ENCODE measurements at regions not wholly inside any gene's neighbourhood (a gene's known extent, or its start where the extent isn't known, plus 50 kb on each side); places are given as distances from the start of the nearest gene placed in this dataset.

DNA sequence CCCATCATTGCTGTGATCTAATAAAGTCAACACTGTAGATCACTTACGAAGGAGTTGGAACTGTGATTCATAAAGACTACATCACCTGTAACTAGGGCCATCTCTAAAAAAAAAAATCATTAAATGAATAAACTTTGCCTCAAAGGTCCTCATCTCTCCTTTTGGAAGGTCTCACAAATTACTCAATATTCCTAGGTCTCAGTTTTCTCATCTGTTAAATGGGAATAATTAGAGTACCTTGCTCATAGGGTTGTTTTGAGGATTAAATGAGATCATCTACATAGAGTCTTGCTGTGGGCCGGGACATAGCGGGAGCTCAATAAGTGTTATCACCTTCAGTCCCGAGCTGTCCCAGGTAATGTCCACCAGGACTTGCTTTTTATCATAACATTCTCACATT is 335.1 kb upstream of the PROK2 start:
- peaks cover 0 to 2% (median 0%) of the 10 kb centered on the region in 5 donors for H3K4me1 ChIP-seq (ENCODE audit: control insufficient read depth in 5 of 5, insufficient read depth in 5 of 5, low read length in 5 of 5)
- no peaks in the 10 kb centered on the region for H3K36me3 ChIP-seq (ENCODE audit: control insufficient read depth in 4 of 4, insufficient read depth in 4 of 4, low read length in 4 of 4)
- no peak overlapping the region for H3K27ac ChIP-seq (ENCODE audit: low read depth in 1 of 2, low read length in 1 of 2)
- 95 to 97% methylated on average over 4 of the region's 4 CpGs for WGBS, 2 donors
- no peak overlapping the region for H3K4me3 ChIP-seq
- DNase-seq (no peak), ATAC-seq (ENCODE audit: insufficient read depth, low FRiP score) (no peak)
- peaks cover 0 to 3% (median 0%) of the 10 kb centered on the region in 4 donors for H3K9me3 ChIP-seq (ENCODE audit: control insufficient read depth in 4 of 4, insufficient read depth in 3 of 4, low read length in 3 of 4)
- no peaks in the 10 kb centered on the region for H3K27me3 ChIP-seq (ENCODE audit: control insufficient read depth in 3 of 3, insufficient read depth in 3 of 3, low read length in 2 of 3)
- TF ChIP-seq, protein P1, sequence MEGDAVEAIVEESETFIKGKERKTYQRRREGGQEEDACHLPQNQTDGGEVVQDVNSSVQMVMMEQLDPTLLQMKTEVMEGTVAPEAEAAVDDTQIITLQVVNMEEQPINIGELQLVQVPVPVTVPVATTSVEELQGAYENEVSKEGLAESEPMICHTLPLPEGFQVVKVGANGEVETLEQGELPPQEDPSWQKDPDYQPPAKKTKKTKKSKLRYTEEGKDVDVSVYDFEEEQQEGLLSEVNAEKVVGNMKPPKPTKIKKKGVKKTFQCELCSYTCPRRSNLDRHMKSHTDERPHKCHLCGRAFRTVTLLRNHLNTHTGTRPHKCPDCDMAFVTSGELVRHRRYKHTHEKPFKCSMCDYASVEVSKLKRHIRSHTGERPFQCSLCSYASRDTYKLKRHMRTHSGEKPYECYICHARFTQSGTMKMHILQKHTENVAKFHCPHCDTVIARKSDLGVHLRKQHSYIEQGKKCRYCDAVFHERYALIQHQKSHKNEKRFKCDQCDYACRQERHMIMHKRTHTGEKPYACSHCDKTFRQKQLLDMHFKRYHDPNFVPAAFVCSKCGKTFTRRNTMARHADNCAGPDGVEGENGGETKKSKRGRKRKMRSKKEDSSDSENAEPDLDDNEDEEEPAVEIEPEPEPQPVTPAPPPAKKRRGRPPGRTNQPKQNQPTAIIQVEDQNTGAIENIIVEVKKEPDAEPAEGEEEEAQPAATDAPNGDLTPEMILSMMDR (IDR thresholded peaks at IDR 0.05; ENCODE audit: control extremely low read depth, extremely low read depth), result no peak
- H3K9ac ChIP-seq (ENCODE audit: insufficient read depth in 1 of 2, low read length in 2 of 2), result no peak overlapping the region

DNA sequence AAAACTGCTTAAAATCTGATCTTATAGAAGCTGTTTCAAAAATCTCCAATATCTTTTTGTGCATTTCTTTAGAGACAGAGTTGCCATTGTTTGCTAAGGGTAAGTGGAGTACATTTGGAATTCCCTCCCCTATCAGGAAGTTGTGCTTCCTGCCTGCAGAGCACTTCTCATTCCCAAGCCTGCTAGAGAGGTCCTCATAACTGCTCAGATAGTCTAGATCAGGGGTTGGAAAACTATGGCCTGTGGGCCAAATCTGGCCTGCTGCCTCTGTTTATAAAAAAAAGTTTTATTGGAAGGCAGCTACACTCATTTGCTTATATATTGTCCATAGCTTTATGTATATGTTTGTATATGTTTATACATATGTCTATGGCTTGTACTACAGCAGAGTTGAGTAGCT is 333.7 kb upstream of the PROK2 start:
- Histone ChIP-seq H3K9me3 (ENCODE audit: control insufficient read depth in 4 of 4, insufficient read depth in 3 of 4, low read length in 3 of 4) (peaks cover 0 to 3% (median 0%) of the 10 kb centered on the region in 4 donors), H3K27ac (ENCODE audit: low read depth in 1 of 2, low read length in 1 of 2) (no peak overlapping the region), H3K36me3 (ENCODE audit: control insufficient read depth in 4 of 4, insufficient read depth in 4 of 4, low read length in 4 of 4) (no peaks in the 10 kb centered on the region), H3K27me3 (ENCODE audit: control insufficient read depth in 3 of 3, insufficient read depth in 3 of 3, low read length in 2 of 3) (no peaks in the 10 kb centered on the region), H3K4me3 (no peak overlapping the region), H3K9ac (ENCODE audit: insufficient read depth in 1 of 2, low read length in 2 of 2) (no peak overlapping the region), H3K4me1 (ENCODE audit: control insufficient read depth in 5 of 5, insufficient read depth in 5 of 5, low read length in 5 of 5) (peaks cover 0 to 1% (median 0%) of the 10 kb centered on the region in 5 donors)
- DNase-seq (peak; percentile 34 to 70 (median 55)), ATAC-seq (ENCODE audit: insufficient read depth, low FRiP score) (no peak)
- TF ChIP-seq, protein P1 (IDR thresholded peaks at IDR 0.05; ENCODE audit: control extremely low read depth, extremely low read depth), result no peak

DNA sequence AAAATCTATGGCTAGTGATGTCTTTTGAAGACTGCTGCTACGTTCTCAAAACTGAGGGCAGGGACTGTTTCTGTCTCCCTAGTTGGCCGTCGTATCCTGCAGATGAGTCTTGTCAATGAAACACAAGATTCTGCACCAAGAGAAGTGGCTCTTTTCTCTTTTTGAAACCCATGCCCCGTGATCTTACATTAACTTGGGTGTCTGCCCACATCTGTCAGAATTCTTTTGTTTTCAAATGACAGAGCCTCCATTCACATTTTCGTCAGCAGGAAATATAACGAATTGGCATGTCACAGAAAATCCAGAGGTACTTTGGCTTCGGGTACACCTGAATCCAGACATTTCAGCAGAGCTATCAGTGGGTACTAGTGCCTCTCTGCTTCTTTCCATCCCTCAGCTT is 331.3 kb upstream of the PROK2 start:
- no peak overlapping the region for H3K4me3 ChIP-seq
- DNase-seq (no peak), ATAC-seq (ENCODE audit: insufficient read depth, low FRiP score) (no peak)
- H3K36me3 ChIP-seq (ENCODE audit: control insufficient read depth in 4 of 4, insufficient read depth in 4 of 4, low read length in 4 of 4), result no peaks in the 10 kb centered on the region
- no peak overlapping the region for H3K27ac ChIP-seq (ENCODE audit: low read depth in 1 of 2, low read length in 1 of 2)
- TF ChIP-seq, protein P1 (IDR thresholded peaks at IDR 0.05; ENCODE audit: control extremely low read depth, extremely low read depth), result no peak
- 87 to 90% methylated on average over 7 of the region's 7 CpGs for WGBS, 2 donors
- no peak overlapping the region for H3K9ac ChIP-seq (ENCODE audit: insufficient read depth in 1 of 2, low read length in 2 of 2)
- peaks cover 0 to 6% (median 0%) of the 10 kb centered on the region in 5 donors for H3K4me1 ChIP-seq (ENCODE audit: control insufficient read depth in 5 of 5, insufficient read depth in 5 of 5, low read length in 5 of 5)
- H3K9me3 ChIP-seq (ENCODE audit: control insufficient read depth in 4 of 4, insufficient read depth in 3 of 4, low read length in 3 of 4), result peaks cover 0 to 3% (median 0%) of the 10 kb centered on the region in 4 donors
- H3K27me3 ChIP-seq (ENCODE audit: control insufficient read depth in 3 of 3, insufficient read depth in 3 of 3, low read length in 2 of 3), result peaks cover 0 to 2% (median 0%) of the 10 kb centered on the region in 3 donors

DNA sequence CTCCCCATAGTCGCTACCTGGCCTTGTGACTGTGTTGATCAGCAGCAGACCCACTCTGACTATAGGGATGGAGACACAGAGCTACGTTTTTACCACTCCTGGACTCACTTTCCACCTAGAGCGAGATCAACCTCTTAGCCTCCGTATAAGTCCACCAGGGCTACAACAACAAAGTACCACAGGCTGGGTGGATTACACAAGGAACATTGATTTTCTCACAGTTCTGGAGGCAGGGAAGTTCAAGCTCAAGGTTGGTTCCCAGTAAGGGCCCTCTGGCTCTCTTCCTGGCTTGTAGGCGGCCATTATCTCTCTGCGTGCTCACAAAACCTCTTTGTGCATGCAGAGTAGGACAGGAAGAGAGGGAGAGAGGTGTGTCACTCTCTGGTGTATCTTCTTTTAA is 330.4 kb upstream of the PROK2 start:
- Histone ChIP-seq H3K4me3 (no peak overlapping the region), H3K36me3 (ENCODE audit: control insufficient read depth in 4 of 4, insufficient read depth in 4 of 4, low read length in 4 of 4) (no peaks in the 10 kb centered on the region), H3K27me3 (ENCODE audit: control insufficient read depth in 3 of 3, insufficient read depth in 3 of 3, low read length in 2 of 3) (peaks cover 0 to 2% (median 0%) of the 10 kb centered on the region in 3 donors), H3K27ac (ENCODE audit: low read depth in 1 of 2, low read length in 1 of 2) (no peak overlapping the region), H3K9ac (ENCODE audit: insufficient read depth in 1 of 2, low read length in 2 of 2) (no peak overlapping the region), H3K9me3 (ENCODE audit: control insufficient read depth in 4 of 4, insufficient read depth in 3 of 4, low read length in 3 of 4) (peaks cover 0 to 3% (median 0%) of the 10 kb centered on the region in 4 donors), H3K4me1 (ENCODE audit: control insufficient read depth in 5 of 5, insufficient read depth in 5 of 5, low read length in 5 of 5) (peaks cover 0 to 8% (median 0%) of the 10 kb centered on the region in 5 donors)
- TF ChIP-seq, protein P1 (IDR thresholded peaks at IDR 0.05; ENCODE audit: control extremely low read depth, extremely low read depth), result no peak
- 97% methylated on average over 6 of the region's 6 CpGs for whole genome bisulfite sequencing, 2 donors
- DNase-seq, result no peak
- ATAC-seq (ENCODE audit: insufficient read depth, low FRiP score), result no peak
